ENCODE measurements at regions not wholly inside any gene's neighbourhood (a gene's known extent, or its start where the extent isn't known, plus 50 kb on each side); places are given as distances from the start of the nearest gene placed in this dataset.

DNA sequence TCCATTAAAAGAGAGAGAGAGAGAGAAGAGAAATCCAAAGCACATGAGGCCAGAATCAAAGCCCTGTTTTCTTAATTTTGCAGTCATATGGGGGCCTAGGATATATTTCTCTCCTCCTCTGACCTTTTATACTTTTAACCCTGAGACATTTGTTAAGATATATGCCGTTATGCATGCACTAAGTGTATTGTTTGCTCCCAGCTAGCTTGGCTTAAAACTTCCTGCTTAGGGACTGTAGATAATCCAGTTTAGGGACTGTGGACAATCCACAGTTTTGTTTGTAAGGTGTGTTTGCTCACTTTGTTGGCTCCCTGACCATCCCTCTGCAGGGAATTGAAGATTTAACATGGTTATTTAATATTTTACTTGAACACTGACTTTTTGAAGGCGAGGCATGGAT is 166.3 kb upstream of the TSHZ2 start:
- DNase-seq (no peak), FAIRE-seq (no peak)
- WGBS, 3 donors, result 39 to 45% (median 43%) methylated on average over 2 of the region's 2 CpGs

DNA sequence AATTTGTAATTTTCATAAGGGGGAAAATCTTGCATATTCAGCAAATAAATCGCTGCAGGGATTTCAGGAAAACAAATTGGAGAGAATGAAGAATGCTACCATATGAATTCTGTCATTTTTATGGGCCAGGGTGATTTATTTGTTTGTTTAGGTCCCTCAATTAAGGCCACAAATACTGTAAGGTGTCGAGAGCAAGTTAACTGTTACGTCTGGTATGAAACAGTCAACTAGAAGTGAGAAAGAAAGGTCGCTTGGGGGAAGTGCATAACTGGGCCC is 166.9 kb upstream of the TSHZ2 start:
- no peak for FAIRE-seq
- DNase-seq, result no peak
- 28 to 46% (median 29%) methylated on average over 4 of the region's 4 CpGs for WGBS, 3 donors

More for the DNA sequence above, 166.3 kb upstream of the TSHZ2 start:
- no peak overlapping the region for H3K27ac ChIP-seq (ENCODE audit: low read depth in 1 of 3, low read length in 2 of 3)
- H3K36me3 ChIP-seq (ENCODE audit: control insufficient read depth in 3 of 3, insufficient read depth in 2 of 3, low read depth in 1 of 3, low read length in 3 of 3), result no peaks in the 10 kb centered on the region
- H3K27me3 ChIP-seq (ENCODE audit: control insufficient read depth in 3 of 3, insufficient read depth in 3 of 3, low read length in 3 of 3), result no peaks in the 10 kb centered on the region
- H3K4me3 ChIP-seq (ENCODE audit: low read depth in 1 of 3, low read length in 3 of 3), result no peak overlapping the region
- H3K4me1 ChIP-seq (ENCODE audit: control insufficient read depth in 3 of 3, insufficient read depth in 2 of 3, low read depth in 1 of 3, low read length in 2 of 3), result no peaks in the 10 kb centered on the region
- no peaks in the 10 kb centered on the region for H3K9me3 ChIP-seq (ENCODE audit: control insufficient read depth in 2 of 2, insufficient read depth in 1 of 2, low read depth in 1 of 2, low read length in 1 of 2)

DNA sequence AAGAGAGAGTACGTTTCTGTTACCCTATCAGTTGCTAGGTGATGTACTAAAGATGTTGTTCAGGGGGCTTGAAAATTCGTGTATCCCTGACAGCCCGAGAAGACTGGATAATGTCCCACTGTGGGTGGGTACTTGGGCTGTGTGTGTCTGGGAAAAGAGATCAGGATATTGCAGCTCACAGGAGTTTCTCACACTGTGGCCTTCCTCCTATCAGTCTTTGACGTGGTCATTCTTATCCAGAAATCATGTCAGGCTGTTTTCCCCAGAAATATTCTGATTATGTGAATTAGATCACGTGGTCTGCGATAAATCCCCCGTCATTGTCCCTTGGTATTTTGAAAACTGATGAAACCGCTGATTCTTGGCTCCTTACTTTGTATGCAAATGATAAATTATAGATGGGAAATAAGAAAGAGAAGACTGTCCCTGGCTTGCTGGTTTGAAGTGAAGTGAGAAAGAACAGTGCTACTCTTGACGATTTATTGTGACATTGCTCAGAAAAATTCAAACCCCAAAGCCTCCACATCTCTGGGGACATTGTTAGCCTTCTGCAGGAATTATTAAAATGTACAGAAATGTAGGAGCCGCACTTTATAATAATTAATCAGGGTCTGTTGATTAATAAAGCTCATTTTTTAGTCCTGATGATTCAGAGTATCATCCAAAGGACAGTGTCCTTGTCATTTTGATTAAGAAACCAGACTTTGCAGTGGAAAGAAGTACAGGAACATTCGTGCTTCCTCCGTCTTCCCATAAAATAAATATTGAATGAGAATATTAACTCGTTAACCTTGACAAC is 167.5 kb upstream of the TSHZ2 start:
- H3K36me3 ChIP-seq (ENCODE audit: control insufficient read depth in 3 of 3, insufficient read depth in 2 of 3, low read depth in 1 of 3, low read length in 3 of 3), result no peaks in the 10 kb centered on the region
- no peaks in the 10 kb centered on the region for H3K27me3 ChIP-seq (ENCODE audit: control insufficient read depth in 3 of 3, insufficient read depth in 3 of 3, low read length in 3 of 3)
- H3K9me3 ChIP-seq (ENCODE audit: control insufficient read depth in 2 of 2, insufficient read depth in 1 of 2, low read depth in 1 of 2, low read length in 1 of 2), result no peaks in the 10 kb centered on the region
- H3K4me3 ChIP-seq (ENCODE audit: low read depth in 1 of 3, low read length in 3 of 3), result no peak overlapping the region
- H3K27ac ChIP-seq (ENCODE audit: low read depth in 1 of 3, low read length in 2 of 3), result no peak overlapping the region
- DNase-seq (no peak), FAIRE-seq (no peak)
- no peaks in the 10 kb centered on the region for H3K4me1 ChIP-seq (ENCODE audit: control insufficient read depth in 3 of 3, insufficient read depth in 2 of 3, low read depth in 1 of 3, low read length in 2 of 3)
- WGBS, 3 donors, result 61 to 69% (median 65%) methylated on average over 13 of the region's 13 CpGs

More for the DNA sequence above, 166.9 kb upstream of the TSHZ2 start:
- H3K9me3 ChIP-seq (ENCODE audit: control insufficient read depth in 2 of 2, insufficient read depth in 1 of 2, low read depth in 1 of 2, low read length in 1 of 2), result no peaks in the 10 kb centered on the region
- no peaks in the 10 kb centered on the region for H3K36me3 ChIP-seq (ENCODE audit: control insufficient read depth in 3 of 3, insufficient read depth in 2 of 3, low read depth in 1 of 3, low read length in 3 of 3)
- no peak overlapping the region for H3K4me3 ChIP-seq (ENCODE audit: low read depth in 1 of 3, low read length in 3 of 3)
- H3K4me1 ChIP-seq (ENCODE audit: control insufficient read depth in 3 of 3, insufficient read depth in 2 of 3, low read depth in 1 of 3, low read length in 2 of 3), result no peaks in the 10 kb centered on the region
- no peak overlapping the region for H3K27ac ChIP-seq (ENCODE audit: low read depth in 1 of 3, low read length in 2 of 3)
- H3K27me3 ChIP-seq (ENCODE audit: control insufficient read depth in 3 of 3, insufficient read depth in 3 of 3, low read length in 3 of 3), result no peaks in the 10 kb centered on the region

DNA sequence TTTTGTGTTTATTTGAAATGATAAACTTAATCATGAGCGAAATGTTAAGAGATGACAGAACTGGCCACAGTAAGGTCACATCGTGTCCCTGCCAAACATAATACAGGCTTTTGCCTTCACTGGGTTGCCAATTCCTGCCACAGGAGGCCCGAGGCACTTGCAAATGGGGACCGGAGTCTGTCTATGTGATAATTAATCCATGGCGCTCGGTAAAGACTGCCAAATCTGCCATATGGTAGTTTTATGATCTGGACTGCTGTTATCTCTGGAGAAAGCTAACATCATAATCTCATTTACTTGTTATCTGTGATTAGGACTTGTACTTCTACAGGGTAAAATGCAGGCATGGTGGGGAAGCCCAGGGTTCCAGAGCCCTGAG is 170.5 kb upstream of the TSHZ2 start:
- H3K27me3 ChIP-seq (ENCODE audit: control insufficient read depth in 3 of 3, insufficient read depth in 3 of 3, low read length in 3 of 3), result no peaks in the 10 kb centered on the region
- no peaks in the 10 kb centered on the region for H3K4me1 ChIP-seq (ENCODE audit: control insufficient read depth in 3 of 3, insufficient read depth in 2 of 3, low read depth in 1 of 3, low read length in 2 of 3)
- DNase-seq (peak in 1 of 2 donors; percentile 32), FAIRE-seq (no peak)
- no peak overlapping the region for H3K27ac ChIP-seq (ENCODE audit: low read depth in 1 of 3, low read length in 2 of 3)
- H3K9me3 ChIP-seq (ENCODE audit: control insufficient read depth in 2 of 2, insufficient read depth in 1 of 2, low read depth in 1 of 2, low read length in 1 of 2), result no peaks in the 10 kb centered on the region
- no peaks in the 10 kb centered on the region for H3K36me3 ChIP-seq (ENCODE audit: control insufficient read depth in 3 of 3, insufficient read depth in 2 of 3, low read depth in 1 of 3, low read length in 3 of 3)
- 18 to 56% (median 29%) methylated on average over 6 of the region's 6 CpGs for WGBS, 3 donors
- no peak overlapping the region for H3K4me3 ChIP-seq (ENCODE audit: low read depth in 1 of 3, low read length in 3 of 3)

DNA sequence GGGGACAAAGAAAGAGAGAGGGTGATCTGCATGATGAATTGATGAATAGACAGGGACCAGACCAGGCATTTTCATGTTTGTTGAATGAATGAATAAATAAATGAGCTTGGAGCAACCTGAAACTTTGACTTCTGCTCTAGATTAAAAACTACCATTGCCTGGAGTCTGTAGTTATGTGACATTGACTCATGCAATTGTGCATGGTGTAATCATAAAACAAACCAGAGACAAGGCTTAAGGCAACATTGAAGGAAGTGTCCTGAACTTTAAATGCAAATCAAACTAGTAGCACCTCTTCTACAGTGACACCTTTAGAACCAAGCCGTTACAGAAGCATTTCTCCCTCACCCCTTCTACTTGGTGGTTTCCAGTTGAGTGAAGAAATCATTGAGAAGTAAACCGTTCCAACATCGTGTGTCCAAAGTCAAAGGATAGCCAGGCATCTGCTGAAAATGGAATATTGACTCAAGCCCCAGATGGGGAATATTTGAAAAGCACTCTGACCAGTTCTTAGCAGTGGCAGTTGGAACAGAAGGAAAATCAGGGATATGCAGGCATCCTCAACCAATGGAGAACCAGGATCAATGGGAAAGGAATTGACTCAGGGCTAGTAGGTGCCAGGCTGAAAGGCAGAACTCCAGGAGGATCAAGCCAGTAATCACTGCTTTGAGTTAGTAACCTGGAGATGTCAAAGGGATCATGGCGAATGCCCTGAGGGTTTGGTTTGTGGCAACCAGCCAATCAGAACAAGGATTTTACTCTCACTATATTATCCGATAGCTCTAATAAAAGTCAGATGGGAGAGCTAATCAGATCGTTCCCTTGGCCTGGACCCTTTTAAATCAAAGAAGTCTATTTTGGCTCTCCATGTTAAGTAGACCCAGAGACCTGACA is 171.2 kb upstream of the TSHZ2 start:
- H3K9me3 ChIP-seq (ENCODE audit: control insufficient read depth in 2 of 2, insufficient read depth in 1 of 2, low read depth in 1 of 2, low read length in 1 of 2), result no peaks in the 10 kb centered on the region
- no peak for FAIRE-seq
- no peak overlapping the region for H3K4me3 ChIP-seq (ENCODE audit: low read depth in 1 of 3, low read length in 3 of 3)
- H3K4me1 ChIP-seq (ENCODE audit: control insufficient read depth in 3 of 3, insufficient read depth in 2 of 3, low read depth in 1 of 3, low read length in 2 of 3), result no peaks in the 10 kb centered on the region
- no peak overlapping the region for H3K27ac ChIP-seq (ENCODE audit: low read depth in 1 of 3, low read length in 2 of 3)
- 48 to 72% (median 55%) methylated on average over 6 of the region's 6 CpGs for WGBS, 3 donors
- DNase-seq, result no peak
- no peaks in the 10 kb centered on the region for H3K36me3 ChIP-seq (ENCODE audit: control insufficient read depth in 3 of 3, insufficient read depth in 2 of 3, low read depth in 1 of 3, low read length in 3 of 3)
- peaks cover 0 to 2% (median 0%) of the 10 kb centered on the region in 3 donors for H3K27me3 ChIP-seq (ENCODE audit: control insufficient read depth in 3 of 3, insufficient read depth in 3 of 3, low read length in 3 of 3)

DNA sequence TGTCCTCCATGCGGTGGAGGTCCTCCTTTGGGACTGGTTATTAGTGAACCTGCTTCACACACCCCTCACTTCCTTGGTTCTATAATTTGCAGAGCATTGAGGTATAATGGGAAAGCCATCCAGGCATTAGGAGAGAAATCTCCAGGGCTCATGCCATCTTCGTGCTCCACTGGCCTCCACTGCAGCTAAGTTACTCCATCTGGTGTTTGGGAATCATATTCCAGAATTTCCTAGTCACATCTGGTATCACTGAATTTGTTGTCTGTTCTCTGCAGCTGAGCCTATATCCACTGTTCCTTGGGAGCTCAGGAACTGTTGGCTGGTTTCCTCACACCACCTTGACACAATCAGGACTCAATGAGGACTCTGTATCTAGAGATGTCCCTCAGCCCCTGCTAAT is 173.0 kb upstream of the TSHZ2 start:
- no peaks in the 10 kb centered on the region for H3K36me3 ChIP-seq (ENCODE audit: control insufficient read depth in 3 of 3, insufficient read depth in 2 of 3, low read depth in 1 of 3, low read length in 3 of 3)
- DNase-seq, result no peak
- no peaks in the 10 kb centered on the region for H3K9me3 ChIP-seq (ENCODE audit: control insufficient read depth in 2 of 2, insufficient read depth in 1 of 2, low read depth in 1 of 2, low read length in 1 of 2)
- WGBS, 3 donors, result 76 to 84% (median 83%) methylated on average over 2 of the region's 2 CpGs
- no peak for FAIRE-seq
- no peaks in the 10 kb centered on the region for H3K4me1 ChIP-seq (ENCODE audit: control insufficient read depth in 3 of 3, insufficient read depth in 2 of 3, low read depth in 1 of 3, low read length in 2 of 3)
- no peak overlapping the region for H3K4me3 ChIP-seq (ENCODE audit: low read depth in 1 of 3, low read length in 3 of 3)
- H3K27me3 ChIP-seq (ENCODE audit: control insufficient read depth in 3 of 3, insufficient read depth in 3 of 3, low read length in 3 of 3), result peaks cover 0 to 2% (median 0%) of the 10 kb centered on the region in 3 donors
- H3K27ac ChIP-seq (ENCODE audit: low read depth in 1 of 3, low read length in 2 of 3), result no peak overlapping the region

DNA sequence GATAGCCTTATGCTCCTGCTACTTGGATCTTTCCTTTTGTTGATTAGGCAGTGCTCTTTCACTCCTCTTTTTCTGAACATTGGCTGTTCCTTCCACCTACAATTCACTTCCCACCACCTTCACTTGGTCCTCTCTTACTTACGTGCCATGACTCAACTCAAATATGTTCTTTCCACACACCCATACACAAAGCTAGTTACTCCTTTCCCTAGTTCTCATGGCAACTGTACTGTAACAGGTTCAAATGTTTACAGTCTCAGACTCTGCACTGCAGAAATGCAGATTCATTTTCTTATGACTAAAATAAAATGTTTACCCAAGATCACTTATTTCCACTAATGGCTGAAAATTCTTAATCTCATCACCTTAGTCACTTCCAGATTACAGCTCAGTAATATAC is 174.0 kb upstream of the TSHZ2 start:
- FAIRE-seq (no peak), DNase-seq (no peak)
- WGBS, 3 donors, result 85 to 94% (median 87%) methylated on average over 1 of the region's 1 CpG
- Histone ChIP-seq H3K36me3 (ENCODE audit: control insufficient read depth in 3 of 3, insufficient read depth in 2 of 3, low read depth in 1 of 3, low read length in 3 of 3) (no peaks in the 10 kb centered on the region), H3K4me3 (ENCODE audit: low read depth in 1 of 3, low read length in 3 of 3) (no peak overlapping the region), H3K27ac (ENCODE audit: low read depth in 1 of 3, low read length in 2 of 3) (no peak overlapping the region), H3K9me3 (ENCODE audit: control insufficient read depth in 2 of 2, insufficient read depth in 1 of 2, low read depth in 1 of 2, low read length in 1 of 2) (no peaks in the 10 kb centered on the region), H3K27me3 (ENCODE audit: control insufficient read depth in 3 of 3, insufficient read depth in 3 of 3, low read length in 3 of 3) (peaks cover 0 to 2% (median 0%) of the 10 kb centered on the region in 3 donors), H3K4me1 (ENCODE audit: control insufficient read depth in 3 of 3, insufficient read depth in 2 of 3, low read depth in 1 of 3, low read length in 2 of 3) (no peaks in the 10 kb centered on the region)

DNA sequence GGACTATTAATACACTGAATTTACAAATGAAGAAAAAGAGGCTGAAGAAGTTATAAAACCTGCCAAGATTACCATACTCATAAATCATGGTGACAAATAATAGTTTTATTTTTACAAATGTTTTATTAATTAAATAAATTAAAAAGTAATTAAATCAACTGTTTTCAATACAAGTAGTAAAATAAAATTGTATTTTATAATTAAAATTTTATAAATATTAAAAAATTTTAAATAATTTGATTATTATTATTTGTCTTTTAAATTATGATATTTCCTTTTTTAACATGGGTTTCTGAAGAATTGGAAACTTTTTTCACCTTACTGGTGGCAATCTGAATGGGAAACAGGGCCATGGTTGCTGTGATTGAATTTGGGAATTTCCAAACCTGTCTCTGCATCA is 177.3 kb upstream of the TSHZ2 start:
- no peaks in the 10 kb centered on the region for H3K4me1 ChIP-seq (ENCODE audit: control insufficient read depth in 3 of 3, insufficient read depth in 2 of 3, low read depth in 1 of 3, low read length in 2 of 3)
- no peaks in the 10 kb centered on the region for H3K36me3 ChIP-seq (ENCODE audit: control insufficient read depth in 3 of 3, insufficient read depth in 2 of 3, low read depth in 1 of 3, low read length in 3 of 3)
- no peaks in the 10 kb centered on the region for H3K9me3 ChIP-seq (ENCODE audit: control insufficient read depth in 2 of 2, insufficient read depth in 1 of 2, low read depth in 1 of 2, low read length in 1 of 2)
- H3K27ac ChIP-seq (ENCODE audit: low read depth in 1 of 3, low read length in 2 of 3), result no peak overlapping the region
- no peak overlapping the region for H3K4me3 ChIP-seq (ENCODE audit: low read depth in 1 of 3, low read length in 3 of 3)
- FAIRE-seq (peak; percentile 78), DNase-seq (no peak)
- peaks cover 0 to 2% (median 0%) of the 10 kb centered on the region in 3 donors for H3K27me3 ChIP-seq (ENCODE audit: control insufficient read depth in 3 of 3, insufficient read depth in 3 of 3, low read length in 3 of 3)
